ENCODE measurements at regions not wholly inside any gene's neighbourhood (a gene's known extent, or its start where the extent isn't known, plus 50 kb on each side); places are given as distances from the start of the nearest gene placed in this dataset.

GRCh38 chr2:173829727-173830126 is 135.4 kb downstream of the SP3 start:
- TF ChIP-seq POLR2A (IDR thresholded peaks at IDR 0.05): no peak
- no peak for TF ChIP-seq CTCF (IDR thresholded peaks at IDR 0.05)
